ENCODE measurements at regions not wholly inside any gene's neighbourhood (a gene's known extent, or its start where the extent isn't known, plus 50 kb on each side); places are given as distances from the start of the nearest gene placed in this dataset.
A peak's percentile ranks its signal among the peaks of the same experiment; 100 is the strongest.

DNA sequence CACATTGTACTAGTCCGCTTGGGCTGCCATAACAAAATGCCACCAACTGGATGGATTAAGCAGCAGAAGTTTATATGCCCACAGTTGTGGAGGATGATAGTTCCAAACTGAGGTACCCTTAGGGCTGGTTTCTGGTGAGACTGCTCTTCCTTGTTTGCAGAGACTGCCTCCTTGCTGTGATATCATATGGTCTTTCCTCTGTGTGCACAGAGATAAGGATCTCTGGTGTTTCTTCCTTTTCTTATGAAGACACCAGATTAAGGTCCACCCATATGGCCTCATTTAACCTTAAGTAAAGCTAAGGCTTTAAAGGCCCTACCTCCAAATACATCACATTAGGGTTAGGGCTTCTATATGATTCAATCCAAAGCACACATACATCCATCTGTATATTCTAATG lies 738.2 kb upstream of the GCFC2 start:
- no peak overlapping the region for H3K4me3 ChIP-seq (ENCODE audit: low read length)
- no peaks in the 10 kb centered on the region for H3K79me1 ChIP-seq (ENCODE audit: low read length)
- no peak overlapping the region for H3K9ac ChIP-seq (ENCODE audit: low read length)
- WGBS (ENCODE audit: extremely low coverage, insufficient coverage, low lambda C conversion rate): no CpG with 5 or more reads among the region's 1 CpG
- no peaks in the 10 kb centered on the region for H3K36me3 ChIP-seq (ENCODE audit: control insufficient read depth, insufficient read depth, low read length)
- H3K27ac ChIP-seq (ENCODE audit: low read depth, low read length): no peak overlapping the region
- no peak overlapping the region for H3K18ac ChIP-seq (ENCODE audit: low read length)
- no peak overlapping the region for H2BK120ac ChIP-seq (ENCODE audit: low read depth, low read length)
- no peak overlapping the region for H3K4me2 ChIP-seq (ENCODE audit: low read length)
- H2BK15ac ChIP-seq (replicated peaks; ENCODE audit: low read depth): no peak overlapping the region
- peaks cover 4% of the 10 kb centered on the region for H3K4me1 ChIP-seq (ENCODE audit: control insufficient read depth, low read depth, low read length)
- H2AK5ac ChIP-seq (ENCODE audit: low read length): no peak overlapping the region
- H2BK5ac ChIP-seq (ENCODE audit: low read length): no peak overlapping the region
- no peak overlapping the region for H3K56ac ChIP-seq (ENCODE audit: low read length)
- H4K8ac ChIP-seq (ENCODE audit: low read depth, low read length): no peak overlapping the region
- H4K5ac ChIP-seq (ENCODE audit: low read length): no peak overlapping the region
- H3K23ac ChIP-seq (ENCODE audit: low read length): no peak overlapping the region
- no peak overlapping the region for H3K4ac ChIP-seq (ENCODE audit: low read depth, low read length)
- H3K79me2 ChIP-seq (ENCODE audit: control insufficient read depth, insufficient read depth, low read length): no peaks in the 10 kb centered on the region
- DNase-seq: peak; percentile 11
- H3K27me3 ChIP-seq (ENCODE audit: insufficient read depth, low read length, poor library complexity): no peaks in the 10 kb centered on the region

DNA sequence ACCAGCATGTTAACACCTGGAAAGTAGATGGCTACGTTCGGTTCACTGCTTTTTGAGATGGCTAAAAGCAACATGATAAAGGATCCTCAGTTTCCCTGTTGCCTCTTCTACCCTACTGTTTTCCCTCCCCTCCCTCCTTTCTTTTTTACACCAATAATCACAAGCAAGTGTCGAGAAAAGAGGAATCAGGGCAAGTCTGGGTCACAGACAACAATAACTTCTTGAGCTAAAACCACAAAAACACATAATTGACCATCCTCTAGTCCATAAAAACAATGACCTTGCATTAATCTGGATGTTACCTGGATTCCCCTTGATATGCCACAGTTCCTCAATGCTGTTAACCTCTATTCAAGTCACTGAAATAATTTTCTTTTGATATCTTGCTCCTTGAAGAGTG lies 736.6 kb upstream of the GCFC2 start:
- Histone ChIP-seq H2BK15ac (replicated peaks; ENCODE audit: low read depth) (no peak overlapping the region), H4K8ac (ENCODE audit: low read depth, low read length) (no peak overlapping the region), H3K79me1 (ENCODE audit: low read length) (no peaks in the 10 kb centered on the region), H2BK5ac (ENCODE audit: low read length) (no peak overlapping the region), H3K4ac (ENCODE audit: low read depth, low read length) (no peak overlapping the region), H3K27me3 (ENCODE audit: insufficient read depth, low read length, poor library complexity) (no peaks in the 10 kb centered on the region), H3K4me3 (ENCODE audit: low read length) (no peak overlapping the region), H2BK120ac (ENCODE audit: low read depth, low read length) (no peak overlapping the region), H3K79me2 (ENCODE audit: control insufficient read depth, insufficient read depth, low read length) (no peaks in the 10 kb centered on the region), H3K23ac (ENCODE audit: low read length) (no peak overlapping the region), H2AK5ac (ENCODE audit: low read length) (no peak overlapping the region), H3K4me2 (ENCODE audit: low read length) (no peak overlapping the region), H3K27ac (ENCODE audit: low read depth, low read length) (no peak overlapping the region), H3K18ac (ENCODE audit: low read length) (no peak overlapping the region), H4K5ac (ENCODE audit: low read length) (no peak overlapping the region), H3K36me3 (ENCODE audit: control insufficient read depth, insufficient read depth, low read length) (no peaks in the 10 kb centered on the region), H3K4me1 (ENCODE audit: control insufficient read depth, low read depth, low read length) (peaks cover 4% of the 10 kb centered on the region), H3K9ac (ENCODE audit: low read length) (no peak overlapping the region), H3K56ac (ENCODE audit: low read length) (no peak overlapping the region)
- DNase-seq: no peak
- no CpG with 5 or more reads among the region's 3 CpGs for WGBS (ENCODE audit: extremely low coverage, insufficient coverage, low lambda C conversion rate)

DNA sequence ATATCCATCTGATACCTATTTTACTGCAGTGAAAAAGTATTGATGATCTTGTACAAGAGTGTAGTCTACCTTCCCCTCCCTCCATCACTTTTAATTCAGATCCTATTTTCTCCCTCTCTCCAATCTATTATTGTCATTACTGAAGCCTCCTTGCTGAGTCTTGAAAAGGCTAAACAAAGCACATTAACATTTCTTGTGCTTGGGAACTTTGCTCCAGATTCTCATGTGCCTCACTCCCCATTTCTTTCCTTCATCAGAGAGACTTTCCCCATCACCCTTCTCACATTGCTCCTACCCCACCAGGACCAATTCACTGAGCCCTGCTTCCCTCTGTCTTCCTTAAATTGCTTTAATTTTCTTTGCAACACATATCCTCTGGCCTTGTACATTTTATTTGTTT lies 736.2 kb upstream of the GCFC2 start:
- no peak overlapping the region for H2BK15ac ChIP-seq (replicated peaks; ENCODE audit: low read depth)
- H2BK5ac ChIP-seq (ENCODE audit: low read length): no peak overlapping the region
- H3K79me2 ChIP-seq (ENCODE audit: control insufficient read depth, insufficient read depth, low read length): no peaks in the 10 kb centered on the region
- H2AK5ac ChIP-seq (ENCODE audit: low read length): no peak overlapping the region
- no peaks in the 10 kb centered on the region for H3K36me3 ChIP-seq (ENCODE audit: control insufficient read depth, insufficient read depth, low read length)
- DNase-seq: peak; percentile 4
- H3K79me1 ChIP-seq (ENCODE audit: low read length): no peaks in the 10 kb centered on the region
- no peak overlapping the region for H4K8ac ChIP-seq (ENCODE audit: low read depth, low read length)
- H3K27me3 ChIP-seq (ENCODE audit: insufficient read depth, low read length, poor library complexity): no peaks in the 10 kb centered on the region
- no peak overlapping the region for H3K18ac ChIP-seq (ENCODE audit: low read length)
- H3K4me1 ChIP-seq (ENCODE audit: control insufficient read depth, low read depth, low read length): peaks cover 4% of the 10 kb centered on the region
- no peak overlapping the region for H3K56ac ChIP-seq (ENCODE audit: low read length)
- no peak overlapping the region for H4K5ac ChIP-seq (ENCODE audit: low read length)
- no peak overlapping the region for H2BK120ac ChIP-seq (ENCODE audit: low read depth, low read length)
- no peak overlapping the region for H3K4me2 ChIP-seq (ENCODE audit: low read length)
- H3K27ac ChIP-seq (ENCODE audit: low read depth, low read length): no peak overlapping the region
- no peak overlapping the region for H3K4me3 ChIP-seq (ENCODE audit: low read length)
- H3K23ac ChIP-seq (ENCODE audit: low read length): no peak overlapping the region
- H3K4ac ChIP-seq (ENCODE audit: low read depth, low read length): no peak overlapping the region
- H3K9ac ChIP-seq (ENCODE audit: low read length): no peak overlapping the region

DNA sequence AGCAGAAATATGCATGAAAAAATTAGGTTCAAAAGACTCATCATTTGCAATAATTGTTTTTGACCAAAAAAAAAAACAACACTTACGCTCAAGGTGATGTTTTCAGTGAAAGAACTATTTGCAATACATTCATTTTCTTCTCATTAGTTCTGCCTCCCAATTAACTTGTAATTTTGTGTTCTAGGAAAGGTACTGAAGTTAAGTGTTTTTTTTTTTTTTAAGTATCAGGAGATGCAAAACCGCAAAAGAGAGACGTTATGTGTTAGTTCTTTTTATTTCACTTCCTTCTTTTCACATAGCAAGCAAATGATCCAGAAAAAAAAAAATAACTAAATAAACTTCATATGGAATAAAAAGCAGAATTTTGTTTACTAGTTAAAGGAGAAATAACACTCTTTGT lies 735.2 kb upstream of the GCFC2 start:
- Histone ChIP-seq H2BK120ac (ENCODE audit: low read depth, low read length) (no peak overlapping the region), H3K4ac (ENCODE audit: low read depth, low read length) (no peak overlapping the region), H3K4me1 (ENCODE audit: control insufficient read depth, low read depth, low read length) (peaks cover 4% of the 10 kb centered on the region), H3K36me3 (ENCODE audit: control insufficient read depth, insufficient read depth, low read length) (no peaks in the 10 kb centered on the region), H2BK15ac (replicated peaks; ENCODE audit: low read depth) (no peak overlapping the region), H3K18ac (ENCODE audit: low read length) (no peak overlapping the region), H3K9ac (ENCODE audit: low read length) (no peak overlapping the region), H3K79me2 (ENCODE audit: control insufficient read depth, insufficient read depth, low read length) (no peaks in the 10 kb centered on the region), H3K27ac (ENCODE audit: low read depth, low read length) (no peak overlapping the region), H3K27me3 (ENCODE audit: insufficient read depth, low read length, poor library complexity) (no peaks in the 10 kb centered on the region), H3K4me3 (ENCODE audit: low read length) (no peak overlapping the region), H3K4me2 (ENCODE audit: low read length) (no peak overlapping the region), H2AK5ac (ENCODE audit: low read length) (no peak overlapping the region), H4K5ac (ENCODE audit: low read length) (no peak overlapping the region), H4K8ac (ENCODE audit: low read depth, low read length) (no peak overlapping the region), H2BK5ac (ENCODE audit: low read length) (no peak overlapping the region), H3K79me1 (ENCODE audit: low read length) (no peaks in the 10 kb centered on the region), H3K56ac (ENCODE audit: low read length) (no peak overlapping the region), H3K23ac (ENCODE audit: low read length) (no peak overlapping the region)
- no peak for DNase-seq
- no CpG with 5 or more reads among the region's 3 CpGs for WGBS (ENCODE audit: extremely low coverage, insufficient coverage, low lambda C conversion rate)

DNA sequence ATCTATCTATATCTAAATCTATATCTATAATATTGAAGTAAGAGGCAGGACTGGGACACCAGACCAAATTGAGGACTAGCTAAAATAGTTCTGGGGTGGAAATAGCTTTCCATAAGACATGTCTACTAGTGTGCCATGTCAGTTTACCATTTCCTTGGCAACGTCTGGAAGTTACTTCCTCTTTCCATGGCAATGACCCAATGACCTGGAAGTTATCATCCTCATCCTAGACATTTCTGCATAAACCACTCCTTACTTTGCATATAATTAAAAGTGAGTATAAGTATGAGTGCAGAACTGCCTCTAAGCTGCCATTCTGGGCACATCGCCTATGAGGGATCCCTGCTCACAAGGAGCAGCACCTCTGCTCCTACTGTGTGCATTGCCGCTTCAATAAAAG lies 734.0 kb upstream of the GCFC2 start:
- no peak for DNase-seq
- Histone ChIP-seq H3K4me1 (ENCODE audit: control insufficient read depth, low read depth, low read length) (peaks cover 2% of the 10 kb centered on the region), H3K79me2 (ENCODE audit: control insufficient read depth, insufficient read depth, low read length) (no peaks in the 10 kb centered on the region), H3K4me2 (ENCODE audit: low read length) (no peak overlapping the region), H3K9ac (ENCODE audit: low read length) (no peak overlapping the region), H2BK15ac (replicated peaks; ENCODE audit: low read depth) (no peak overlapping the region), H2AK5ac (ENCODE audit: low read length) (no peak overlapping the region), H2BK120ac (ENCODE audit: low read depth, low read length) (no peak overlapping the region), H3K36me3 (ENCODE audit: control insufficient read depth, insufficient read depth, low read length) (no peaks in the 10 kb centered on the region), H4K5ac (ENCODE audit: low read length) (no peak overlapping the region), H3K4ac (ENCODE audit: low read depth, low read length) (no peak overlapping the region), H3K18ac (ENCODE audit: low read length) (no peak overlapping the region), H3K27me3 (ENCODE audit: insufficient read depth, low read length, poor library complexity) (no peaks in the 10 kb centered on the region), H3K4me3 (ENCODE audit: low read length) (no peak overlapping the region), H3K56ac (ENCODE audit: low read length) (no peak overlapping the region), H3K79me1 (ENCODE audit: low read length) (no peaks in the 10 kb centered on the region), H3K27ac (ENCODE audit: low read depth, low read length) (no peak overlapping the region), H2BK5ac (ENCODE audit: low read length) (no peak overlapping the region), H4K8ac (ENCODE audit: low read depth, low read length) (no peak overlapping the region), H3K23ac (ENCODE audit: low read length) (no peak overlapping the region)
- WGBS (ENCODE audit: extremely low coverage, insufficient coverage, low lambda C conversion rate): no CpG with 5 or more reads among the region's 3 CpGs

DNA sequence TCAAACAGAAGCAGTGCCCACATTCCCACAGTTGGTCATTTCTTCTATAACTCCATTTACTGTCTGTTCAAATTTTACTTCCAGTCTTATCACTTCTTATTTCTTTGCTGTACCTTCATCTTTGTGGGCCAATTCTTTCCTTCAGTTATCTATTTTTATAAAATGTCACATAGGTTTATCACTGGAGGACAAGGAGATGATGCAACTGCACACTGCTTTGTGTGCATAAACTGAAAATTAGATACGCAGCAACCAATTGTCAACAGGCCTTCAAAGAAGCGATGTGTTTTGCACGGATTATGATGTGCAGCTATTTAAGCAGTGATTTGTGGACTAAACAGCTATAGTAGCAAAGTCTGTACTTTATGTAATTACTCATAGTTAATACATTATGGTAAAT lies 726.8 kb upstream of the GCFC2 start:
- no peak overlapping the region for H2BK5ac ChIP-seq (ENCODE audit: low read length)
- no peak overlapping the region for H2BK15ac ChIP-seq (replicated peaks; ENCODE audit: low read depth)
- H3K79me1 ChIP-seq (ENCODE audit: low read length): no peaks in the 10 kb centered on the region
- no peak overlapping the region for H3K4me2 ChIP-seq (ENCODE audit: low read length)
- H4K5ac ChIP-seq (ENCODE audit: low read length): no peak overlapping the region
- H3K18ac ChIP-seq (ENCODE audit: low read length): no peak overlapping the region
- no peak overlapping the region for H3K9ac ChIP-seq (ENCODE audit: low read length)
- no peak overlapping the region for H3K23ac ChIP-seq (ENCODE audit: low read length)
- H4K8ac ChIP-seq (ENCODE audit: low read depth, low read length): no peak overlapping the region
- no peak overlapping the region for H3K56ac ChIP-seq (ENCODE audit: low read length)
- H3K4ac ChIP-seq (ENCODE audit: low read depth, low read length): no peak overlapping the region
- no CpG with 5 or more reads among the region's 3 CpGs for WGBS (ENCODE audit: extremely low coverage, insufficient coverage, low lambda C conversion rate)
- H3K4me3 ChIP-seq (ENCODE audit: low read length): no peak overlapping the region
- H3K27me3 ChIP-seq (ENCODE audit: insufficient read depth, low read length, poor library complexity): no peaks in the 10 kb centered on the region
- no peak overlapping the region for H2BK120ac ChIP-seq (ENCODE audit: low read depth, low read length)
- no peaks in the 10 kb centered on the region for H3K4me1 ChIP-seq (ENCODE audit: control insufficient read depth, low read depth, low read length)
- H3K36me3 ChIP-seq (ENCODE audit: control insufficient read depth, insufficient read depth, low read length): no peaks in the 10 kb centered on the region
- H2AK5ac ChIP-seq (ENCODE audit: low read length): no peak overlapping the region
- no peak overlapping the region for H3K27ac ChIP-seq (ENCODE audit: low read depth, low read length)
- H3K79me2 ChIP-seq (ENCODE audit: control insufficient read depth, insufficient read depth, low read length): no peaks in the 10 kb centered on the region
- DNase-seq: no peak

Data from mesendoderm (in vitro differentiated cells).